ENCODE measurements at regions not wholly inside any gene's neighbourhood (a gene's known extent, or its start where the extent isn't known, plus 50 kb on each side); places are given as distances from the start of the nearest gene placed in this dataset.

DNA sequence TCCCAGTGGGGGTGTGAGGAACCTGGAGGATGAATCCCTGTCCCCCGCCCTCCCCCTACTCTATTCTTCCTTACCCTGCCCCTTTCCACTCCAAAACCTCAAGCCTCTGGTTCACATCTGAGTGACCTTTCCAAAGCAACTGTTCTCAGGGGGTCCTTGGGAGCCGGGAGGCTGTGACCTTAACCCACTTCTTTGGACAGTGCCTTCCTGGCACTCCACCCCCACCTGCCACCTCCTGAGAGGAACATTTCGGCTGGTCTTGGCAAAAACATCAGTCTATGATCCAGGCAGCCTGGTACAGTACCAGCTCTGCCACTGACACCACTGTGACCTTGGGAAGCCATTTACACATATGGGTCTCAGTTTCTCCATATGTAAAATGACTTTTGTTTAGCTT lies 121.7 kb downstream of the MRPL14 start:
- Histone ChIP-seq H3K9ac (ENCODE audit: insufficient read depth in 1 of 2, low read length in 2 of 2) (no peak overlapping the region), H3K4me3 (no peak overlapping the region), H3K4me1 (ENCODE audit: control insufficient read depth in 5 of 5, insufficient read depth in 5 of 5, low read length in 5 of 5) (peaks cover 0 to 15% (median 12%) of the 10 kb centered on the region in 5 donors), H3K9me3 (ENCODE audit: control insufficient read depth in 4 of 4, insufficient read depth in 3 of 4, low read length in 3 of 4) (no peaks in the 10 kb centered on the region), H3K27me3 (ENCODE audit: control insufficient read depth in 3 of 3, insufficient read depth in 3 of 3, low read length in 2 of 3) (peaks cover 0 to 6% (median 0%) of the 10 kb centered on the region in 3 donors), H3K27ac (ENCODE audit: low read depth in 1 of 2, low read length in 1 of 2) (peak overlapping the region in 1 of 2 donors; percentile 71), H3K36me3 (ENCODE audit: control insufficient read depth in 4 of 4, insufficient read depth in 4 of 4, low read length in 4 of 4) (no peaks in the 10 kb centered on the region)
- no peak for DNase-seq
- no peak for ATAC-seq (ENCODE audit: insufficient read depth, low FRiP score)
- WGBS, 2 donors, result 73 to 79% methylated on average over 3 of the region's 3 CpGs
- TF ChIP-seq, protein P1, sequence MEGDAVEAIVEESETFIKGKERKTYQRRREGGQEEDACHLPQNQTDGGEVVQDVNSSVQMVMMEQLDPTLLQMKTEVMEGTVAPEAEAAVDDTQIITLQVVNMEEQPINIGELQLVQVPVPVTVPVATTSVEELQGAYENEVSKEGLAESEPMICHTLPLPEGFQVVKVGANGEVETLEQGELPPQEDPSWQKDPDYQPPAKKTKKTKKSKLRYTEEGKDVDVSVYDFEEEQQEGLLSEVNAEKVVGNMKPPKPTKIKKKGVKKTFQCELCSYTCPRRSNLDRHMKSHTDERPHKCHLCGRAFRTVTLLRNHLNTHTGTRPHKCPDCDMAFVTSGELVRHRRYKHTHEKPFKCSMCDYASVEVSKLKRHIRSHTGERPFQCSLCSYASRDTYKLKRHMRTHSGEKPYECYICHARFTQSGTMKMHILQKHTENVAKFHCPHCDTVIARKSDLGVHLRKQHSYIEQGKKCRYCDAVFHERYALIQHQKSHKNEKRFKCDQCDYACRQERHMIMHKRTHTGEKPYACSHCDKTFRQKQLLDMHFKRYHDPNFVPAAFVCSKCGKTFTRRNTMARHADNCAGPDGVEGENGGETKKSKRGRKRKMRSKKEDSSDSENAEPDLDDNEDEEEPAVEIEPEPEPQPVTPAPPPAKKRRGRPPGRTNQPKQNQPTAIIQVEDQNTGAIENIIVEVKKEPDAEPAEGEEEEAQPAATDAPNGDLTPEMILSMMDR (IDR thresholded peaks at IDR 0.05; ENCODE audit: control extremely low read depth, extremely low read depth), result no peak

DNA sequence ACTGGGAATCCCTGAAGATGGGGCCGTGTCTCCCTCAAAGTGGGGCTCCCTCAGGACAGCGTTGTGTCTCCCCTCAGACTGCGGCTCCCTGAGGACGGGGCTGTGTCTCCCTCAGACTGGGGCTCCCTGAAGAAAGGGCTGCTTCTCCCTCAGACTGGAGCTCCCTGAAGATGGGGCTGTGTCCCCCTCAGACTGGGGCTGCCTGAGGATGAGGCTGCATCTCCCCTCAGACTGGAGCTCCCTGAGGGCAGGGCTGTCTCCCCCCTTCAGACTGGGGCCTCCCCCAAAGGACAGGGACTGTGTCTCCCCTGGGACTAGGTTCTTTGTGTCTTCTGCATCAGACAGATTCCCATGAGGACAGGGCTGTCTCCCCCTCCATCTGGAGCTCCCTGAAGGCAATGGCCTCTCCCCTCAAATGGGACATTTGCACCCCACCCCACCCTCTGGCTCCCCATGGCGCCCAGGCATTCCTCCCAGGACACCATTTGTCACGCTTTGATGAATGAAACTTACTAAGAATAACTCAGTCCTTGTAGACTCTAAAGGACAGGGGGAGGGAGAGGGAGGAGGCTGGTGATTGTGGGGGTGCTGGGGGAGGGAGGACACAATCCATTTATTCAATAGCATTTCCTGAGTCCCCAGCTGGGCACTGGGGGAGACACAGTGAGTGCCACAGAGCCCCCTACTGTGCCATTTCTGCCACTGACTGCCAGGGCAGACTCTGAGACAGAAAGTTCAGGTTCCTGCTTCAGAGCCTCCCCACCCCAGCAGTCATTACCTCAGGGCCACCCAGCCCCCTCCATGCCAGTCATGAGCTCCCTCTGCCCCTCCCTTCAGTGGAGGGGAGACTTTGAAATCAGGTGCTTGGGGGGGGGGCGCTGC lies 122.4 kb downstream of the MRPL14 start:
- Histone ChIP-seq H3K27me3 (ENCODE audit: control insufficient read depth in 3 of 3, insufficient read depth in 3 of 3, low read length in 2 of 3) (peaks cover 0 to 6% (median 0%) of the 10 kb centered on the region in 3 donors), H3K9me3 (ENCODE audit: control insufficient read depth in 4 of 4, insufficient read depth in 3 of 4, low read length in 3 of 4) (no peaks in the 10 kb centered on the region), H3K36me3 (ENCODE audit: control insufficient read depth in 4 of 4, insufficient read depth in 4 of 4, low read length in 4 of 4) (no peaks in the 10 kb centered on the region), H3K9ac (ENCODE audit: insufficient read depth in 1 of 2, low read length in 2 of 2) (no peak overlapping the region), H3K27ac (ENCODE audit: low read depth in 1 of 2, low read length in 1 of 2) (peak overlapping the region in 1 of 2 donors; percentile 71), H3K4me3 (no peak overlapping the region), H3K4me1 (ENCODE audit: control insufficient read depth in 5 of 5, insufficient read depth in 5 of 5, low read length in 5 of 5) (peaks cover 0 to 21% (median 10%) of the 10 kb centered on the region in 5 donors)
- TF ChIP-seq, protein P1 (IDR thresholded peaks at IDR 0.05; ENCODE audit: control extremely low read depth, extremely low read depth), result no peak
- WGBS, 2 donors, result 55 to 60% methylated on average over 7 of the region's 7 CpGs
- DNase-seq (peak; percentile 32 to 53 (median 46)), ATAC-seq (ENCODE audit: insufficient read depth, low FRiP score) (no peak)

DNA sequence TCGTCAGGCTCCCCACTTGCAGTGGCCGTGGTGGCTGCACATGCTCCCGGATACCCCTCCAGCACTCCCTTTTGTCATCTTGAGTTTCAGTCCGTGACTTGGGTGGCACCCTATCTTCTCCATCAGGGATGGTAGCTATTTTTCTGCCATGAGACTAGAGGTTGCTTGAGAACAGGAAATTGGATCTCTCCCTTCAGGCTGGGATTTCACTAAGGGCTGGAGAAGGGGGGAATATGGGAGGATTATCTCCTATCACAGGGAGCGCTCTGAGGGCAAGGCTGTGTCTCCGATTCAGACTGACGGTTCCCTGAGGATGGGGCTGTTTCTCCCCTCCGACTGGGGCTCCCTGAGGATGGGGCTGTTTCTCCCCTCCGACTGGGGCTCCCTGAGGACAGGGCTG lies 123.1 kb downstream of the MRPL14 start:
- no peak overlapping the region for H3K9ac ChIP-seq (ENCODE audit: insufficient read depth in 1 of 2, low read length in 2 of 2)
- no peak for DNase-seq
- no peak for ATAC-seq (ENCODE audit: insufficient read depth, low FRiP score)
- H3K36me3 ChIP-seq (ENCODE audit: control insufficient read depth in 4 of 4, insufficient read depth in 4 of 4, low read length in 4 of 4), result no peaks in the 10 kb centered on the region
- H3K4me1 ChIP-seq (ENCODE audit: control insufficient read depth in 5 of 5, insufficient read depth in 5 of 5, low read length in 5 of 5), result peaks cover 0 to 21% (median 10%) of the 10 kb centered on the region in 5 donors
- 78 to 79% methylated on average over 9 of the region's 9 CpGs for WGBS, 2 donors
- H3K27me3 ChIP-seq (ENCODE audit: control insufficient read depth in 3 of 3, insufficient read depth in 3 of 3, low read length in 2 of 3), result peaks cover 0 to 6% (median 0%) of the 10 kb centered on the region in 3 donors
- TF ChIP-seq, protein P1 (IDR thresholded peaks at IDR 0.05; ENCODE audit: control extremely low read depth, extremely low read depth), result no peak
- H3K9me3 ChIP-seq (ENCODE audit: control insufficient read depth in 4 of 4, insufficient read depth in 3 of 4, low read length in 3 of 4), result no peaks in the 10 kb centered on the region
- H3K4me3 ChIP-seq, result no peak overlapping the region
- H3K27ac ChIP-seq (ENCODE audit: low read depth in 1 of 2, low read length in 1 of 2), result peak overlapping the region in 1 of 2 donors; percentile 71

Data from lung (tissue), 11 donors.